B cell (primary cell): ENCODE measurements at regions not wholly inside any gene's neighbourhood (a gene's known extent, or its start where the extent isn't known, plus 50 kb on each side); places are given as distances from the start of the nearest gene placed in this dataset.

ENCODE experiments used
- ATAC-seq: fragments of 200-7000 bp; cut with Tn5 transposase; one replicate; pipeline ENCODE4 v1.10.0; 2021; ENCODE audit warnings: low read depth, mild to moderate bottlenecking, moderate number of reproducible peaks, moderate library complexity
- CTCF ChIA-PET: fragments of 350-600 bp; sonication (Branson Sonifier 250); formaldehyde crosslinking; loops from one replicate; lab custom pipeline; 2021; ENCODE audit warnings: antibody characterized with exemption, inconsistent platforms; lab: Charles Lee
- POLR2A ChIA-PET: fragments of 350-600 bp; sonication (Branson Sonifier 250); formaldehyde crosslinking; loops from one replicate; lab custom pipeline; 2021; ENCODE audit warnings: antibody characterized with exemption; lab: Charles Lee
- DNase-seq: peaks from one replicate; pipeline ENCODE4 v3.0.0; 2013
- H2AFZ ChIP-seq: 2 replicates; pipeline ENCODE4 v1.6.1; 2012; ENCODE audit warnings: mild to moderate bottlenecking, low read depth, low read length; ENCODE audit not compliant: insufficient read depth, poor library complexity, severe bottlenecking
- H3K27ac ChIP-seq, 2 donors: 1 replicate in 1 of 2; 2 replicates in 1 of 2; pipeline ENCODE4 v1.5.1; 2012 to 2013; ENCODE audit warnings: low read length in 2 of 2, mild to moderate bottlenecking in 2 of 2, moderate library complexity in 1 of 2
- H3K27me3 ChIP-seq, 4 experiments: fragments of 200-600 bp in 1 of 4; sonication (generic) in 1 of 4; replicated peaks in 1 of 4; 1 replicate in 2 of 4; 2 replicates in 2 of 4; pipeline versions ENCODE4 v1.6.1 to v1.7.0; 2013 to 2016; ENCODE audit warnings: low read length in 3 of 4, mild to moderate bottlenecking in 2 of 4, mixed read lengths in 1 of 4, moderate library complexity in 1 of 4; ENCODE audit not compliant: insufficient read depth in 4 of 4, control insufficient read depth in 3 of 4; ENCODE audit errors: control extremely low read depth in 1 of 4
- H3K36me3 ChIP-seq, 2 experiments: replicated peaks in 1 of 2; 1 replicate in 1 of 2; 2 replicates in 1 of 2; pipeline versions ENCODE4 v1.6.1 to v1.7.1; 2013; ENCODE audit warnings: low read length in 1 of 2; ENCODE audit not compliant: insufficient read depth in 2 of 2, control insufficient read depth in 1 of 2; ENCODE audit errors: control extremely low read depth in 1 of 2, extremely low read depth in 1 of 2
- H3K4me1 ChIP-seq, 2 donors: fragments of 200-600 bp in 1 of 2; sonication (generic) in 1 of 2; 1 replicate in 1 of 2; 2 replicates in 1 of 2; pipeline versions ENCODE4 v1.5.1 to v1.6.1; 2013 to 2017; ENCODE audit warnings: low read length in 2 of 2; ENCODE audit not compliant: control insufficient read depth in 2 of 2, insufficient read depth in 2 of 2
- H3K4me2 ChIP-seq: replicated peaks from 2 replicates; pipeline ENCODE3; 2012; ENCODE audit warnings: mild to moderate bottlenecking, low read depth, low read length; ENCODE audit not compliant: poor library complexity, severe bottlenecking
- H3K4me3 ChIP-seq, 5 experiments: fragments of 200-600 bp in 1 of 5; sonication (generic) in 1 of 5; 1 replicate in 3 of 5; 2 replicates in 2 of 5; pipeline versions ENCODE4 v1.5.1 to v1.7.0; 2011 to 2016; ENCODE audit warnings: low read length in 4 of 5, mild to moderate bottlenecking in 4 of 5, low read depth in 2 of 5, control low read depth in 1 of 5, moderate library complexity in 1 of 5; ENCODE audit not compliant: insufficient read depth in 1 of 5; ENCODE audit errors: control extremely low read depth in 1 of 5, extremely low read depth in 1 of 5
- H3K79me2 ChIP-seq: fragments of 200-600 bp; sonication (generic); one replicate; pipeline ENCODE4 v1.6.0; 2016; ENCODE audit warnings: low read length; ENCODE audit not compliant: control insufficient read depth, insufficient read depth
- H3K9ac ChIP-seq: fragments of 200-600 bp; sonication (generic); 2 replicates; pipeline ENCODE4 v1.6.1; 2017; ENCODE audit warnings: mild to moderate bottlenecking, low read length, moderate library complexity
- H3K9me3 ChIP-seq, 3 donors: one replicate each; pipeline versions ENCODE4 v1.6.1 to v1.7.1; 2013; ENCODE audit warnings: low read length in 2 of 3; ENCODE audit not compliant: control insufficient read depth in 2 of 3, insufficient read depth in 1 of 3; ENCODE audit errors: control extremely low read depth in 1 of 3
- H4K20me1 ChIP-seq: 2 replicates; pipeline ENCODE4 v1.6.0; 2012; ENCODE audit warnings: mild to moderate bottlenecking, low read length; ENCODE audit not compliant: insufficient read depth, control insufficient read depth, poor library complexity, severe bottlenecking
- H3K27ac Mint-ChIP-seq: one replicate; pipeline ENCODE4 v1.8.0; 2021; ENCODE audit warnings: mixed read lengths
- H3K27me3 Mint-ChIP-seq: one replicate; pipeline ENCODE4 v1.8.0; 2021; ENCODE audit warnings: mixed read lengths
- H3K4me1 Mint-ChIP-seq: one replicate; pipeline ENCODE4 v1.8.0; 2021; ENCODE audit warnings: mixed read lengths
- H3K4me3 Mint-ChIP-seq: one replicate; pipeline ENCODE4 v1.8.0; 2021; ENCODE audit warnings: mixed read lengths
- H3K9me3 Mint-ChIP-seq: one replicate; pipeline ENCODE4 v1.8.0; 2022; ENCODE audit warnings: mixed read lengths; ENCODE audit not compliant: insufficient read depth
- CTCF ChIP-seq: fragments of 200-600 bp; IDR thresholded peaks from one replicate; pipeline ENCODE4 v1.8.0; 2022; ENCODE audit warnings: antibody characterized with exemption, mild to moderate bottlenecking
- EZH2 ChIP-seq: IDR thresholded peaks from 2 replicates; pipeline ENCODE4 v1.6.1; 2012; ENCODE audit warnings: borderline replicate concordance, low read depth, mild to moderate bottlenecking, moderate library complexity, low read length; ENCODE audit not compliant: insufficient read depth, poor library complexity, severe bottlenecking
- WGBS: methylation state at CpG from one replicate; pipeline ENCODE4 v1.1.5; 2013; ENCODE audit warnings: missing lambda C conversion rate; ENCODE audit not compliant: insufficient coverage; 5-methylcytosine and 5-hydroxymethylcytosine counted together
- intact Hi-C: fragments of 100-400 bp; cut with micrococcal nuclease; formaldehyde crosslinking; loops from one replicate; pipeline ENCODE4 v1.10.0; 2022

- H3K9me3 Mint-ChIP-seq = no peaks in the 10 kb centered on the region
- no peaks in the 10 kb centered on the region for H3K4me1 ChIP-seq
- H3K9ac ChIP-seq = no peak overlapping the region
- ChIA-PET CTCF (no interaction called here), POLR2A (no interaction called here)
- no peak overlapping the region for H3K4me3 ChIP-seq
- no peaks in the 10 kb centered on the region for H3K79me2 ChIP-seq
- TF ChIP-seq EZH2 (no peak), CTCF (no peak)
- H3K4me2 ChIP-seq = no peak overlapping the region
- H2AFZ ChIP-seq = no peak overlapping the region
- intact Hi-C loops = no loop called here
- no peak for DNase-seq
- no peaks in the 10 kb centered on the region for H3K27me3 ChIP-seq
- no peaks in the 10 kb centered on the region for H3K36me3 ChIP-seq
- H3K9me3 ChIP-seq = no peaks in the 10 kb centered on the region
- H3K27me3 Mint-ChIP-seq = peaks cover 4% of the 10 kb centered on the region
- H3K4me1 Mint-ChIP-seq = no peaks in the 10 kb centered on the region
- WGBS = 5% methylated on average over 2 of the region's 5 CpGs
- H4K20me1 ChIP-seq = no peaks in the 10 kb centered on the region
- no peak overlapping the region for H3K4me3 Mint-ChIP-seq
- no peak for ATAC-seq
- H3K27ac ChIP-seq = no peak overlapping the region
- no peak overlapping the region for H3K27ac Mint-ChIP-seq
Observed at GRCh38 chr2:138237667-138238384, 263.7 kb upstream of the SPOPL start.

GRCh38 chr2:138238908-138239307 lies 262.7 kb upstream of the SPOPL start:
- no peak overlapping the region for H3K4me2 ChIP-seq
- intact Hi-C loops = no loop called here
- H3K36me3 ChIP-seq = no peaks in the 10 kb centered on the region
- ChIA-PET POLR2A (no interaction called here), CTCF (no interaction called here)
- Mint-ChIP-seq H3K4me3 (no peak overlapping the region), H3K9me3 (no peaks in the 10 kb centered on the region), H3K4me1 (no peaks in the 10 kb centered on the region), H3K27ac (no peak overlapping the region), H3K27me3 (peaks cover 3% of the 10 kb centered on the region)
- no peaks in the 10 kb centered on the region for H3K4me1 ChIP-seq
- no peak overlapping the region for H2AFZ ChIP-seq
- ATAC-seq (no peak), DNase-seq (no peak)
- no peak for TF ChIP-seq CTCF
- TF ChIP-seq EZH2 = no peak
- H3K4me3 ChIP-seq = no peak overlapping the region
- no peak overlapping the region for H3K9ac ChIP-seq
- no peak overlapping the region for H3K27ac ChIP-seq
- H3K79me2 ChIP-seq = no peaks in the 10 kb centered on the region
- H3K27me3 ChIP-seq = no peaks in the 10 kb centered on the region
- H4K20me1 ChIP-seq = no peaks in the 10 kb centered on the region
- no peaks in the 10 kb centered on the region for H3K9me3 ChIP-seq
